Ovary (tissue), 7 donors: ENCODE measurements at regions not wholly inside any gene's neighbourhood (a gene's known extent, or its start where the extent isn't known, plus 50 kb on each side); places are given as distances from the start of the nearest gene placed in this dataset.

Experiments used
- DNase-seq, 5 donors: peaks; one replicate each; pipeline ENCODE4 v3.0.0-alpha.2; 2019 to 2020
- H3K27ac ChIP-seq, 2 donors: fragments of 200-600 bp; one replicate each; pipeline versions ENCODE4 v1.5.1 to v1.8.0; 2019 to 2022
- H3K27me3 ChIP-seq: fragments of 200-600 bp; one replicate; pipeline ENCODE4 v1.8.0; 2022
- H3K36me3 ChIP-seq: fragments of 200-600 bp; sonication (generic); one replicate; pipeline ENCODE4 v1.5.1; 2019
- H3K4me1 ChIP-seq: one replicate; pipeline ENCODE4 v1.8.1; 2013; ENCODE audit warnings: mild to moderate bottlenecking, moderate library complexity; ENCODE audit not compliant: insufficient read depth
- H3K4me3 ChIP-seq: fragments of 200-600 bp; sonication (generic); one replicate; pipeline ENCODE4 v1.5.1; 2017
- H3K9me3 ChIP-seq, 2 donors: fragments of 200-600 bp in 1 of 2; sonication (generic) in 1 of 2; one replicate each; pipeline versions ENCODE4 v1.5.1 to v1.8.1; 2013 to 2019; ENCODE audit warnings: mild to moderate bottlenecking in 1 of 2, moderate library complexity in 1 of 2
- EP300 ChIP-seq: sonication (generic); formaldehyde crosslinking; IDR thresholded peaks from one replicate; pipeline ENCODE4 v1.6.1; 2017; ENCODE audit warnings: antibody characterized with exemption
- POLR2A ChIP-seq: fragments of 450-650 bp; IDR thresholded peaks from one replicate; pipeline ENCODE4 v1.6.1; 2017; ENCODE audit warnings: antibody characterized with exemption, mild to moderate bottlenecking, moderate library complexity
- WGBS, 3 donors: extraction: QIAGEN DNeasy Blood & Tissue Kit in 1 of 3; methylation state at CpG; one replicate each; pipeline versions ENCODE4 v1.1.5 to v1.1.7; 2013 to 2017; 5-methylcytosine and 5-hydroxymethylcytosine counted together
- intact Hi-C, 4 donors: fragments of 100-400 bp; cut with DNase I; formaldehyde crosslinking; loops; one replicate each; pipeline versions ENCODE4 v1.11.0 to v1.15.1; 2022 to 2023
- TF ChIP-seq, protein P1 (sequence below), 3 donors: fragments of 450-650 bp in 2 of 3; fragments of 200-600 bp in 1 of 3; IDR thresholded peaks; one replicate each; pipeline versions ENCODE4 v1.5.1 to v1.8.0; 2016 to 2022; ENCODE audit warnings: antibody characterized with exemption in 3 of 3, mild to moderate bottlenecking in 1 of 3
- donor health status: DM: no; HTN: no; CAD: no; lungs with moderate emphysema.
- donor health status: DM: no; HTN: no; CAD: no.
- donor health status: Bipolar disorder and iron deficiency.
- donor health status: DM: no; HTN: no; CAD: no.
- donor health status: DM: yes; HTN: yes; CAD: no.

DNA sequence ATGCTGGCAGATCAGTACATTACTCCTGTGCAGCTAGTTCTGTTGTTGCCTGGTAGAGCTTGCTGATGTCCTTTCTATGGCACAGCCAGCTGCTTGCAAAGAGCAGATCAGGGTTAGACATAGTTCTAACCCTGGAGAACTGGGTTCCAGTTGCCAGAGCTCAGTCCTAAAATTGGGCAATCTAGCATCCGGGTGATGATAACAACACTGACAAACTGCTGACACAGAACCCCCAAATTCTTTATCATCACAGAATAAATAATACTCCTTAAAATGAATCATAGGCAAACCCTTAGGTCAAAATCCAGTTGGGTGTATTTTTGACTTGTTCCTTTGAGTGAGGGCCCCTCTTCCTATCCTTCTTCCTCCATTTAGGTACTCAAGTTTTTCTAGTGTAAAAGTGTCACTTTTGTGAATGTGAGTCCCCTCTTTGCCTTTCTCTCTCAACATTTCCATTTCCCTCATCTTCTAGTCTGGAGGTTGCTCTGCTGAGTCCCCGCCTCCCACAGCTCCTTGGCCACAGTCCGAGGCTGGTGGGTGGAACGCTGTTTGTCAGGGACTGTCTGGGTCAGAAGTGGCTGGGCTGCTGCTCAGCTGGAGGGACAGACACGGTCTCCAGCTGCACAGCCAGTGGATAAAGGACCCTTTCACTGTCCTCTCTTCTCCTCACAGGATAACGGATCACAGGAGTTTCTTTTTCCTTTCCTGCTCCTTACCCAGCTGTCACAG lies 93.6 kb upstream of the RASGEF1B start:
- peak; percentile 28 to 64 (median 46) for DNase-seq
- H3K27me3 ChIP-seq = no peaks in the 10 kb centered on the region
- H3K36me3 ChIP-seq = no peaks in the 10 kb centered on the region
- H3K4me3 ChIP-seq = no peak overlapping the region
- no peak for TF ChIP-seq EP300
- TF ChIP-seq, protein P1, sequence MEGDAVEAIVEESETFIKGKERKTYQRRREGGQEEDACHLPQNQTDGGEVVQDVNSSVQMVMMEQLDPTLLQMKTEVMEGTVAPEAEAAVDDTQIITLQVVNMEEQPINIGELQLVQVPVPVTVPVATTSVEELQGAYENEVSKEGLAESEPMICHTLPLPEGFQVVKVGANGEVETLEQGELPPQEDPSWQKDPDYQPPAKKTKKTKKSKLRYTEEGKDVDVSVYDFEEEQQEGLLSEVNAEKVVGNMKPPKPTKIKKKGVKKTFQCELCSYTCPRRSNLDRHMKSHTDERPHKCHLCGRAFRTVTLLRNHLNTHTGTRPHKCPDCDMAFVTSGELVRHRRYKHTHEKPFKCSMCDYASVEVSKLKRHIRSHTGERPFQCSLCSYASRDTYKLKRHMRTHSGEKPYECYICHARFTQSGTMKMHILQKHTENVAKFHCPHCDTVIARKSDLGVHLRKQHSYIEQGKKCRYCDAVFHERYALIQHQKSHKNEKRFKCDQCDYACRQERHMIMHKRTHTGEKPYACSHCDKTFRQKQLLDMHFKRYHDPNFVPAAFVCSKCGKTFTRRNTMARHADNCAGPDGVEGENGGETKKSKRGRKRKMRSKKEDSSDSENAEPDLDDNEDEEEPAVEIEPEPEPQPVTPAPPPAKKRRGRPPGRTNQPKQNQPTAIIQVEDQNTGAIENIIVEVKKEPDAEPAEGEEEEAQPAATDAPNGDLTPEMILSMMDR (IDR thresholded peaks at IDR 0.05) = no peak
- TF ChIP-seq POLR2A = no peak
- peaks cover 8% of the 10 kb centered on the region for H3K4me1 ChIP-seq
- no peak overlapping the region for H3K27ac ChIP-seq
- WGBS, 3 donors = 3 to 4% (median 4%) methylated on average over 6 of the region's 6 CpGs
- intact Hi-C loops = no loop called here
- H3K9me3 ChIP-seq = no peaks in the 10 kb centered on the region

DNA sequence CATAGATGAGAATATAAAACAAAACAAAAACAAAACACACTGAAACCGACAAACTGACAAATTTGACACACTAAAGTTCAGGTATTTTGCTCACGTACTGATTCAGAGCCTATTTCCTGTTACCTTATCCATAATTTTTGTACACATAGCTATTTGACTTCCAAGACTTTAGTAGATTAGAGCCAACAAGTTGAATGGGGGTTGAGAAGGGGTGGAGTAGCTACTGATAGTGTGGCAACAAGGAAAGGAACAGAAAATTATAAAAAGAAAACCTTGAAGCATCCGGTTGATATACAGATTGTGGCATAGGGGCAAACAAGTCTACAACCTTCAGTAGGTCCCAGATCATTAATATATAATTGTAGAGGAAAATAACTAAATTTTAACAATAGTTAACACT lies 92.3 kb upstream of the RASGEF1B start:
- intact Hi-C loops = no loop called here
- no peak overlapping the region for H3K4me3 ChIP-seq
- no peaks in the 10 kb centered on the region for H3K36me3 ChIP-seq
- H3K4me1 ChIP-seq = peaks cover 8% of the 10 kb centered on the region
- no peak overlapping the region for H3K27ac ChIP-seq
- TF ChIP-seq, protein P1 (IDR thresholded peaks at IDR 0.05) = no peak
- TF ChIP-seq EP300 (no peak), POLR2A (no peak)
- no peak for DNase-seq
- WGBS, 3 donors = 68 to 83% (median 75%) methylated on average over 3 of the region's 3 CpGs
- H3K9me3 ChIP-seq = no peaks in the 10 kb centered on the region
- H3K27me3 ChIP-seq = no peaks in the 10 kb centered on the region

- peaks cover 8% of the 10 kb centered on the region for H3K4me1 ChIP-seq
- no peaks in the 10 kb centered on the region for H3K36me3 ChIP-seq
- H3K27me3 ChIP-seq = no peaks in the 10 kb centered on the region
- H3K9me3 ChIP-seq = no peaks in the 10 kb centered on the region
- no peak overlapping the region for H3K27ac ChIP-seq
- DNase-seq = no peak
- no peak overlapping the region for H3K4me3 ChIP-seq
- TF ChIP-seq POLR2A (no peak), EP300 (no peak)
- TF ChIP-seq, protein P1 (IDR thresholded peaks at IDR 0.05) = no peak
- intact Hi-C loops = no loop called here
- WGBS, 3 donors = 86 to 95% (median 91%) methylated on average over 1 of the region's 1 CpG
These were observed 90.4 kb upstream of the RASGEF1B start for GRCh38 chr4:81562093-81562492.

GRCh38 chr4:81557306-81557705 lies 85.6 kb upstream of the RASGEF1B start:
- Histone ChIP-seq H3K36me3 (no peaks in the 10 kb centered on the region), H3K4me1 (no peaks in the 10 kb centered on the region), H3K27ac (no peak overlapping the region), H3K4me3 (no peak overlapping the region), H3K9me3 (no peaks in the 10 kb centered on the region), H3K27me3 (no peaks in the 10 kb centered on the region)
- intact Hi-C loops = no loop called here
- TF ChIP-seq POLR2A (no peak), EP300 (no peak)
- TF ChIP-seq, protein P1 (IDR thresholded peaks at IDR 0.05) = no peak
- no peak for DNase-seq
